ENCODE measurements at regions not wholly inside any gene's neighbourhood (a gene's known extent, or its start where the extent isn't known, plus 50 kb on each side); places are given as distances from the start of the nearest gene placed in this dataset.

DNA sequence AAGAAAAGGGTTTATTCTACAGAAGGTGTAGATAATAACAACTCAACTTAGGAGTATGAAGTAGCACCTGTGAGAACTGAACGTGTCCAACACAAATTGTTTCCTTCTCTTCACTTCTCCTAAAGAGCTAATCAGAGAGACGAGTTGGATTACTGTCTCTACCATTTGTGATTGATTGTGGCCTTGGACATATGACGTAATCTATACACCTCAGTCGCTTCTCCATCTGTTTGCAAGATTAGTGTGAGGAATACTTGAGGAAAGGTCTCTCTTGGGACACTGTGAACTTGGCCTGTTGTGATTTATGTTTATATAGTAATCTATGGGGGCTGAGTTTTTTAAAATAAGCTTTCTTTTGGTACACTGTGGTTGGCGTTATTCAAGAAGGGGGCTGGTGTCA lies 182.0 kb downstream of the ZNF330 start:
- Histone ChIP-seq H3K9me3 (ENCODE audit: insufficient read depth, low read length, severe bottlenecking) (no peaks in the 10 kb centered on the region), H3K27ac (ENCODE audit: low read length) (no peak overlapping the region), H3K36me3 (ENCODE audit: insufficient read depth, low read length) (no peaks in the 10 kb centered on the region), H3K4me1 (ENCODE audit: insufficient read depth, low read length) (no peaks in the 10 kb centered on the region), H3K27me3 (ENCODE audit: insufficient read depth, low read length, poor library complexity) (no peaks in the 10 kb centered on the region), H2AFZ (ENCODE audit: low read depth, low read length) (no peak overlapping the region), H3K4me2 (ENCODE audit: insufficient read depth, low read length) (no peak overlapping the region), H3K4me3 (ENCODE audit: low read depth in 1 of 2, low read length in 2 of 2) (no peak overlapping the region), H3K9ac (ENCODE audit: low read depth, low read length) (no peak overlapping the region), H4K20me1 (ENCODE audit: insufficient read depth, low read length) (no peaks in the 10 kb centered on the region), H3K79me2 (ENCODE audit: insufficient read depth, low read length) (no peaks in the 10 kb centered on the region)
- TF ChIP-seq, protein P1, sequence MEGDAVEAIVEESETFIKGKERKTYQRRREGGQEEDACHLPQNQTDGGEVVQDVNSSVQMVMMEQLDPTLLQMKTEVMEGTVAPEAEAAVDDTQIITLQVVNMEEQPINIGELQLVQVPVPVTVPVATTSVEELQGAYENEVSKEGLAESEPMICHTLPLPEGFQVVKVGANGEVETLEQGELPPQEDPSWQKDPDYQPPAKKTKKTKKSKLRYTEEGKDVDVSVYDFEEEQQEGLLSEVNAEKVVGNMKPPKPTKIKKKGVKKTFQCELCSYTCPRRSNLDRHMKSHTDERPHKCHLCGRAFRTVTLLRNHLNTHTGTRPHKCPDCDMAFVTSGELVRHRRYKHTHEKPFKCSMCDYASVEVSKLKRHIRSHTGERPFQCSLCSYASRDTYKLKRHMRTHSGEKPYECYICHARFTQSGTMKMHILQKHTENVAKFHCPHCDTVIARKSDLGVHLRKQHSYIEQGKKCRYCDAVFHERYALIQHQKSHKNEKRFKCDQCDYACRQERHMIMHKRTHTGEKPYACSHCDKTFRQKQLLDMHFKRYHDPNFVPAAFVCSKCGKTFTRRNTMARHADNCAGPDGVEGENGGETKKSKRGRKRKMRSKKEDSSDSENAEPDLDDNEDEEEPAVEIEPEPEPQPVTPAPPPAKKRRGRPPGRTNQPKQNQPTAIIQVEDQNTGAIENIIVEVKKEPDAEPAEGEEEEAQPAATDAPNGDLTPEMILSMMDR (IDR thresholded peaks at IDR 0.05; ENCODE audit: borderline replicate concordance, extremely low read depth, low read length, poor library complexity, severe bottlenecking) = no peak
- TF ChIP-seq EZH2 (IDR thresholded peaks at IDR 0.05; ENCODE audit: borderline replicate concordance, low read depth, low read length, severe bottlenecking) = no peak
- DNase-seq (no peak), ATAC-seq (ENCODE audit: insufficient read depth, low read depth) (no peak)

DNA sequence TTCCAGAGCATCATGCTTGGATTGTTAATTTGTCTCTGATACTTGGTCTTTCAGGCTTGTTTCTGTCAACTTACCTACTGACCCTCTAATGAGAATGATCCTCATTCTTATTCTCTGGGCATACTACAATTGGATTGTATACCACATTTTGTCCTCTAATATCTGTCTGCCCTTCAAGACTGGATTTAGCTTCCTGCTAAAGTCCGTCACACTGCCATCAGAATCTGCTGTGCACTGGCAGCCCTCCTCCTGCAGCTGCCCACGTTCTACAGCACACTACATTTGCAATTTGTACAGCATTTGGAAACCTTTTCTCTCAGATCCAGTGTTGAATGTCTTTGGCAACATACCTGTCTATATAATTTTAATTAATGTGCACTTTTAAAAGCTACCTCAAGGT lies 183.1 kb downstream of the ZNF330 start:
- H3K79me2 ChIP-seq (ENCODE audit: insufficient read depth, low read length) = no peaks in the 10 kb centered on the region
- no peaks in the 10 kb centered on the region for H3K36me3 ChIP-seq (ENCODE audit: insufficient read depth, low read length)
- H2AFZ ChIP-seq (ENCODE audit: low read depth, low read length) = no peak overlapping the region
- no peaks in the 10 kb centered on the region for H3K9me3 ChIP-seq (ENCODE audit: insufficient read depth, low read length, severe bottlenecking)
- no peak overlapping the region for H3K9ac ChIP-seq (ENCODE audit: low read depth, low read length)
- ATAC-seq (ENCODE audit: insufficient read depth, low read depth) (no peak), DNase-seq (no peak)
- H3K4me1 ChIP-seq (ENCODE audit: insufficient read depth, low read length) = no peaks in the 10 kb centered on the region
- no peak overlapping the region for H3K27ac ChIP-seq (ENCODE audit: low read length)
- no peak overlapping the region for H3K4me3 ChIP-seq (ENCODE audit: low read depth in 1 of 2, low read length in 2 of 2)
- H4K20me1 ChIP-seq (ENCODE audit: insufficient read depth, low read length) = no peaks in the 10 kb centered on the region
- H3K4me2 ChIP-seq (ENCODE audit: insufficient read depth, low read length) = no peak overlapping the region
- TF ChIP-seq, protein P1 (IDR thresholded peaks at IDR 0.05; ENCODE audit: borderline replicate concordance, extremely low read depth, low read length, poor library complexity, severe bottlenecking) = no peak
- no peak for TF ChIP-seq EZH2 (IDR thresholded peaks at IDR 0.05; ENCODE audit: borderline replicate concordance, low read depth, low read length, severe bottlenecking)
- H3K27me3 ChIP-seq (ENCODE audit: insufficient read depth, low read length, poor library complexity) = no peaks in the 10 kb centered on the region

DNA sequence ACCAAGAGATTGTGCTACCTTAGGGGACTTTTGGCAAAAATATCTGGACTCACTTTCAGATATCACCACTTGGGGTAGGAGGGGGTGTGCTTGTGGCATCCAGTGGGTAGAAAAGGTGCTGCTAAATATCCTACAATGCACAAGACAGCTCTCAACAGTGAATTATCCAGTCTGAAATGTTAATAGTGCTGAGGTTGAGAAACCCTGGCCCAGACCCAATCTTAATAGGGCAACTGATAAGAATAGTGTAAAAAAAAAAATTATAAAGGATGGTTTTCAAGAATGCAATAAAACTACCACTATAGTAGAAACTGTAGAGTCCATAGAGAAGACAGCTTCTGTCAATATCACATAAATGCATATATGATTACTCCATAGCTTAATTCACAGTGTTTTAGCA lies 185.5 kb downstream of the ZNF330 start:
- no peaks in the 10 kb centered on the region for H3K79me2 ChIP-seq (ENCODE audit: insufficient read depth, low read length)
- H3K4me1 ChIP-seq (ENCODE audit: insufficient read depth, low read length) = no peaks in the 10 kb centered on the region
- no peak overlapping the region for H3K27ac ChIP-seq (ENCODE audit: low read length)
- H3K27me3 ChIP-seq (ENCODE audit: insufficient read depth, low read length, poor library complexity) = no peaks in the 10 kb centered on the region
- H3K9ac ChIP-seq (ENCODE audit: low read depth, low read length) = no peak overlapping the region
- H4K20me1 ChIP-seq (ENCODE audit: insufficient read depth, low read length) = no peaks in the 10 kb centered on the region
- TF ChIP-seq, protein P1 (IDR thresholded peaks at IDR 0.05; ENCODE audit: borderline replicate concordance, extremely low read depth, low read length, poor library complexity, severe bottlenecking) = no peak
- no peak for TF ChIP-seq EZH2 (IDR thresholded peaks at IDR 0.05; ENCODE audit: borderline replicate concordance, low read depth, low read length, severe bottlenecking)
- ATAC-seq (ENCODE audit: insufficient read depth, low read depth) (no peak), DNase-seq (no peak)
- no peak overlapping the region for H2AFZ ChIP-seq (ENCODE audit: low read depth, low read length)
- H3K9me3 ChIP-seq (ENCODE audit: insufficient read depth, low read length, severe bottlenecking) = no peaks in the 10 kb centered on the region
- H3K36me3 ChIP-seq (ENCODE audit: insufficient read depth, low read length) = no peaks in the 10 kb centered on the region
- H3K4me2 ChIP-seq (ENCODE audit: insufficient read depth, low read length) = no peak overlapping the region
- no peak overlapping the region for H3K4me3 ChIP-seq (ENCODE audit: low read depth in 1 of 2, low read length in 2 of 2)

DNA sequence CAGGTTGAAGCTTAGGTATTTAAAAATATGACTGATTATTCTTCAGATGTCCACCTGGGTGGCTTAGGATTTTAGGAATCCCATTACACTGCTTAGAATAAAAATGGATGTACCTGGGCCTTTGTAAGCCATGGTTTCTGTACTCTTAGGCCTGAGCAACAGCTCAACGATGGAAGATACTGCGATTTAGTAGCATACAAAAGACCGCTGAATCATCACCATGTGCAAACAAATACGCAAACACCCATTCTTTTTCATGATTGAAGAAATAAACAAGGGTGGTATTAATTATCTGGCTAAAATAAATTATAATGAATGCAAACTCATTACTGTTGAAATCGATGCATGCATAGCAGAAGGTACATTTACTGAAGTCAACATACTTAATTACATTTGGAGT lies 188.9 kb downstream of the ZNF330 start:
- ATAC-seq (ENCODE audit: insufficient read depth, low read depth) = no peak
- TF ChIP-seq, protein P1 (IDR thresholded peaks at IDR 0.05; ENCODE audit: borderline replicate concordance, extremely low read depth, low read length, poor library complexity, severe bottlenecking) = no peak
- TF ChIP-seq EZH2 (IDR thresholded peaks at IDR 0.05; ENCODE audit: borderline replicate concordance, low read depth, low read length, severe bottlenecking) = no peak

More for the DNA sequence above, 188.9 kb downstream of the ZNF330 start:
- Histone ChIP-seq H3K9me3 (ENCODE audit: insufficient read depth, low read length, severe bottlenecking) (no peaks in the 10 kb centered on the region), H3K4me3 (ENCODE audit: low read depth in 1 of 2, low read length in 2 of 2) (no peak overlapping the region), H3K9ac (ENCODE audit: low read depth, low read length) (no peak overlapping the region), H2AFZ (ENCODE audit: low read depth, low read length) (no peak overlapping the region), H3K4me1 (ENCODE audit: insufficient read depth, low read length) (no peaks in the 10 kb centered on the region), H4K20me1 (ENCODE audit: insufficient read depth, low read length) (no peaks in the 10 kb centered on the region), H3K4me2 (ENCODE audit: insufficient read depth, low read length) (no peak overlapping the region), H3K27me3 (ENCODE audit: insufficient read depth, low read length, poor library complexity) (no peaks in the 10 kb centered on the region), H3K27ac (ENCODE audit: low read length) (no peak overlapping the region), H3K79me2 (ENCODE audit: insufficient read depth, low read length) (no peaks in the 10 kb centered on the region), H3K36me3 (ENCODE audit: insufficient read depth, low read length) (no peaks in the 10 kb centered on the region)
- no peak for DNase-seq

All from DND-41 (cell line).